GM21825 (cell line): ENCODE measurements at regions not wholly inside any gene's neighbourhood (a gene's known extent, or its start where the extent isn't known, plus 50 kb on each side); places are given as distances from the start of the nearest gene placed in this dataset.
A peak's percentile ranks its signal among the peaks of the same experiment; 100 is the strongest.
"Not testable (repeated sequence)": the region's sequence is repeated elsewhere in the genome, so short reads cannot be mapped to it uniquely, and the experiment has no call there.

Experiments
- ATAC-seq: cut with Tn5 transposase; IDR thresholded peaks from one replicate; pipeline ENCODE4 v1.9.1; 2021; ENCODE audit warnings: mild to moderate bottlenecking, moderate library complexity; ENCODE audit not compliant: unreplicated experiment

DNA sequence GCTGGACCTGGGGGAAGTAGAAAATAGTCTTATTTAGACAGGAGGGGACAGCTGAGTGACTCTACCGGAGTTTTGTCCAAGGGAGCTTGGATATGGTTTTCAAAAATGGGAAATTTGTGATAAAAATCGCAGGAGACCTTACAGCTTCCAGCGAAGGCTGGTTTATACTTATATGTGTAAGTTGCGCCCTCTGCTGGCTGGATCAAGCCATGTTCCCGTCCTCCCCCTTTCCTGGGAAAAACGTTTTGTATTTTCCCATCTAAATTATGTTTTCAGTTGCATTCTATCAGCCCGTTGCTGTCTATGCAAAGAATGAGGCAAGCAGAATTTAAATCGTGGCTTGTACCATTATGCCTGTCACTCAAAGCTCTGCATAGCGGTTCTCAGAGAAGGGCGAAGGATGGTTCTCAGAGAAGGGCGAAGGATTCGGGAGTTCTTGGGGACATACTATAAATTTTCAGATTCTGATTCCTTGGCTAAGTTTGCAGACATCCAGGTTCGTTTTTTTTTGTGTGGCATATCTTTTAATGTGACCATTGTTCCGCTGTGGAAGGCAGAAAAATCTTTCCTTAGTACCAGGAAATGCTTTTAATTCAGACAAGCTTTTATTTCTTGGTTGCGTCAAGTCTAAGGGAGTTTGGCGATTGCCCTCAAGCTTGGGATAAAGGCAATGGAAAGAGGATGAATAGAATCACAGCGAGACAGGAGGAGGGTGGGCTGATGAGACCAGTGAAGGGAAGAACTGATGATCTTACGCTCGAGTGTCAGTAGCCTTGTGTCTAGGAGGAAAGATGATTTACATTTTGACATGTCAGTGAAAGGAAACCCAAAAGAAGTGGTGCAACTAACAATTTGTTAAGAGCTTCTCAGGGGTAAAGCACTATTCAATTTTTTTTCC lies 128.5 kb upstream of the ARX start:
- ATAC-seq, result peak; percentile 50

DNA sequence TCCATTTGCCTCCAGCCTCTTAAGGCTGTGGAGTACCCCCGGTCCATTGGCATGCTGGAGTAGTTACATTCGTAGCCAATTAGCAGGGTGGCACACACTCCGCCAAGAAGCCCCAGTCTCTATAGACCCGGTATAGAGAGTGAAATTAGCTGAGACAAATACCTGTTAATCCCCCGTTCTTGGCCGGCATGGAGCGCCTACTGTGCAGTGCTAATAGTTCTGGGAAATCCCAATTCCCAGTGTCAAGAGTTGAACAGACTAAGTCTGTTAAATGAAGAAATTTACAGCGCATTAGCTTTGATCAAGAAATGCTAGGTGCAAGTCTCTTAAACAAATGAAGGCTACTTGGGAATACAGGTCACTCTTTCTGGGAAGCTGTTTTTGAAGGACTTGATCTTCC lies 127.8 kb upstream of the ARX start:
- ATAC-seq, result no peak

DNA sequence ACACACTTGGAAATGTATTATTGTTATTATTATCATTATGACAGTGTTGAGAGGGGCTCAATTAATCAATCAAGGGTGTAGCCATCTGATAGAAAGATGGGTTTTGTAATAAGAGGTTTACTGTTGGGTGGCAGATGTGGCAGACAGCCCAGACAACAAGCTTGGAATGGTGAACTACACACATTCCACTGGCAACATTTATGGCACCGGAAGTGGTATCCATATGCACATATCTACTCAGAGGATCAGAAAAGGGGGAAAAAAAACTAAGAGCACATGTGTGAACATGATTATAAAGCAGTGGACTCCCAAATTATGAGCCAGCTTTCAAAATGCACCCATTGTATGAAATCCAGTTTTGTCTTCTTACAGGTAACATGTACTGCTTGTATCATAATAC lies 125.9 kb upstream of the ARX start:
- no peak for ATAC-seq

DNA sequence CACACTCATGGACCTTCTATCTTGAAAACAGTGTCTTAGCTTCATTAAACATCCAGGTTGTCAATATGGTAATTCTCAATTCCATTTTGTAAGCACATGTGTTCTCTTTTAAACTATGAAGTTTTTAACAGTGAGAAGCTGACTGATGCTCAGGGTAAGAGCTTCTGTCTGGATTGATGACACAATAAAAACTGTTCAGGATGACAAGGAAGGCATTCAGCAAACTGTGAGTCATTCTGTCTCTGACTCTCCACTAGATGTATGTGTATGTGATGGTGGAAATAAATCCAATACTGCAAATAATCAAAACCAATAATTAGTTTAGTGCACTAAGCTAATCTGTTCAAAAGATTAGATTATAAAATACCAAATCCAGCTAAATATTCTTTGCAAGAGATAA lies 115.3 kb upstream of the ARX start:
- ATAC-seq, result no peak

DNA sequence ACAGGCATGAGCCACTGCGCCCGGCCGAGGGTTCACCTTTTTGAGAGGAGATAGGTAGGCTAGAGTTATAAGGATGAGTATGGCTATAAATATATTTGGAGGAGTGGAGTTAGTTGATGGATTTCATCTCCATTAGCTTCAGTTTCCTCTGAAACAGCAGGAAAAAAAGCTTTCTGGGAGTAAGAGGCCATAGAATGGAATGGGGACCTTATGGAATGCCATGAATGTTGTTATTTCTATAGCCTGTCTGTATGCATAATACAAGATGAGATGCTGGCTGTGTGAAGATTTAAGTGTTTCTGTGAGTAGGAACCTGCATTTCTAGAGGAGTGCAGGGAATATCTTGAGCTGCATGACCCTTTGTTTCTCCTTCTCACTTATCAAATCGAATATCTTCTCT lies 114.9 kb upstream of the ARX start:
- ATAC-seq, result no peak

DNA sequence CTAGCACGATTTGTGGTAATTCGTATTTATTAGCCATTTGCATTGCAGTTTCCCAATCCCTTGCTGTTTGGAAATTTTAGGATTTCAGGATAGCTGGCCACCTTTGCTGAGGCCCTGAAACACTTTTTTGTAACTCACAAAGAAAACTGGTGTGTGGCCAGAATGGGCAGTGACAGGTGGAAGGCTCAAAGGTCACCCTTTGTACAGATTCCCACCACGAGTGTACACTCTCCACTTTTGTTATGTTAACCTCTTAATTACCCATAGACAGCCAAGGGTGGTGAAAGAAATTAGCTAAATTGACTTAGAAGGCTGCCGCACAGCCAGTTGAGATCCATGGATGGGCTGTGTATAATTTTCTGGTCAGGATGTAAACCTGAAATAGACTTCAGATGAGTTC lies 109.7 kb upstream of the ARX start:
- no peak for ATAC-seq

DNA sequence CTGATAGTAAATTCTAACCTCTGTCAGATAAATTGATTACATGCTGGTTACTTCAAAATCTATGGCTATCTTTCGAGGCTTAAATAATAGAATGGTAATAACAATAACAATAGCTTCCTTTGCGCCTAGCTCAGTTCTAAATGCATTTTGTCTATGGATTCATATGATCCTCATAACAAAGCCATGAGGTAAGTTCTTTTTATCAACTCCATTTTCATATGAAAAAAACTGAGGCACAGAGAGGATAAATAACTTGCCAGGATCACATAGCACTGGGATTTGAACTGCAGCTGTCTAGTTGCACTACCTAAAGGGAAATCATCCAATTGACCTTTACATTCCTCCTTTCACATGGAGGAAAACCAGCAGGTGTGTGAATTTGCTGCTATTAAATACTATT lies 108.6 kb upstream of the ARX start:
- ATAC-seq, result no peak

DNA sequence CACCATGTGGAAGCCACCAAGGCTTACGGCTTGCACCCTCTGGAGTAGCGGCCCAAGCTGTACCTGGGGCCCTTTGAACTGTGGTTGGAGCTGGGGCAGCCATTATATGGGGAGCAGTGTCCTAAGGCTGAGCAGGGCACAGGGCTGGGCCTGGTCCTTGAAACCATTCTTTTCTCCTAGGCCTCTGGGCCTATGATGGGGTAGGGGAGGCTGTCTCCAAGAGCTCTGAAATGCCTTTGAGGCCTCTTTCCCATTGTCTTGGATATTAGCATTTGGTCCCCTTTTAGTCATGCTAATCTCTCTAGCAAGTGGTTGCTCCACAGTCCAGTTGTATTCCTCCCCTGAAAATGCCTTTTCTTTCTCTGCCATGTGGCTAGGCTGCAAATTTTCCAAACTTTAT lies 96.4 kb upstream of the ARX start:
- no peak for ATAC-seq

DNA sequence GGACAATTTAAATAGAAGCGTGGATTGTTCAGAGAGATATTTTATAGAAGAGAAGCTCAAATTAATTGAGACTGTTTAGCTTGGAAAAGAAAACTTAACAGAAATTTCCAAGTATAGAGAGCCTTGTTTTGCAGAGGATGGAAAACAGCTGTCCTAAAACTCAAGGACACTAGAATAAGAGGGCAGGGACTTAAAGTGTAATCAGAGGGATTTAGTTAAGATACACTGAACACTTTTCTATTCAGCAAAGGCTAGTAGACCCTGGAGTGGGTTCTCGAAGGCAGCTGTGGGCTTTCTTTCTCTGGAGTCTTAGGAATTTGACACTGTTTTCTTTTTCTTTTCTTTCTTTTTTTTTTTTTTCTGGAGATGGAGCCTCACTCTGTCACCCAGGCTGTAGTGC lies 92.7 kb upstream of the ARX start:
- ATAC-seq, result no peak

DNA sequence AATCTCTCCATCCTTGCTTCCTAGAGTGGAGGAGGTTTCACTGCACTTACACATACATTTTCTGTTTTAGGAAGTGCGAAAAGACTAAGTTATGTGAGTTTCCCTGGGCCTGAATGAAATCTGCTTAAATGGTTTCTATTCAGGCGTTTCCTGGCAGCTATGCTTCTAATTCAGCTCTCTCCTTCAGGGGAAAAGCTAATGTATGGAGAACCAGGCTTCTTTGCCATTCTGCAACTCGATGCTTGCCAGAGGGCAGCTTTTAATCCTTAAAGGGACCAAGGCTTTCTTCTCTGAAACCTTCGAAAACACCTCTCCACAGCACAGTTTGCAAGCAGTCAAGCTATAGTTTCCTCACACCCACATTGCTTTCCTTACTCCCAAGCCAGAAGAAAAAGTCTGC lies 89.5 kb upstream of the ARX start:
- ATAC-seq, result no peak

DNA sequence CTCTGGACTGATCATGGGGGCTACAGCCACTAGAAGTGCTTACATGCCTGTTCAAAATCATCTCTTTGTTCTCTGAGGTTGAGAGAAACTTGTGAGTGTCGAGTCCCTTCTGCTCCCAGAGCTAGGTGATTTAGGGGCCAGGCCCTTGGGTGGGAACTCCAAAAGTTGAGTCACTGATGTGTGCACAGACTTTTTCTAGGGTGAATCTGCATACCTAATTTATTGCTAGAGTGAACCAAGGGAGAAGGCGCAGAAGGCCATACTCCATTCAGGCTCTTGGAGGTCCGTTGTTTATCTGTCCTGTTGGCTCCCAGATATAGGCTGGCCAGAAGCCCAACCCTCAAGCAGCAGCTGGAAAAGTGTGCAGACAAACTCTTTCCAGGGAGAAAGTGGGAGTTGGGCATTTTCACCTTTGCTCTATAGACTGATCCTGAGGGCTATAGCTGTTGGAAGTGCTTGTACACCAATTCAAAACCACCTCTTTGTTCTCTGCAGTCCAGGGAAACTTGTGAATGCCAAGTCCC lies 80.8 kb upstream of the ARX start:
- no peak for ATAC-seq

DNA sequence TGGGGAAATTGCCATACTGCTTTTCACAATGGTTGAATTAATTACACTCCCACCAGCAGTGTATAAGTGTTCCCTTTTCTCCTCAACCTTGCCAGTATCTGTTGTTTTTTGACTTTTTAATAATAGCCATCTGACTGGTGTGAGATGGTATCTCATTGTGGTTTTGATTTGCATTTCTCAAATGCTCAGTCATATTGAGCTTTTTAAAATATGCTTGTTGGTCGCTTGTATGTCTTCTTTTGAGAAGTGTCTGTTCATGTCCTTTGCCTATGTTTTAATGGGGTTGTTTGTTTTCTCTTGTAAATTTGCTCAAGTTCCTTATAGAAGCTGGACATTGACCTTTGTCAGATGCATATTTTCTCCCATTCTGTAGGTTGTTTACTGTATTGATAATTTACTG lies 75.4 kb upstream of the ARX start:
- ATAC-seq, result not testable (repeated sequence)

DNA sequence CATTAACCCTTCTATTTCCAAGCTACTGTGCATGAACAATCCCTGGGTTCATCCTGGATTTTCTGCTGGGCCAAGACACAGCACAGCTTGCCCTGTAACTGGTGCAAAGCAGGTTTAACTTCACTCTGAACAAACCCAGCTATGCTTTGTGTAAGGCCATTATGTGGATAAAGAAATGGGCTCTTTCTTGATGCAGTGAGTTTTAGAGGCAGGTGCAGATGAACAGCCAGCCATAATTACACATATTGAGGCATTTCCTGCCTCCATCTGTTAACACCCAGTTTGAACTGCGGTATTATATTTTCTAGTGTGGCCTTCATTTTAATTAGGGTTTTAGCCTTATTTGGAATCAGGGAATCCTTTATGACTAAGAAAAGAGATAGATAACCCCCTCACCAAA lies 68.7 kb upstream of the ARX start:
- ATAC-seq, result no peak

DNA sequence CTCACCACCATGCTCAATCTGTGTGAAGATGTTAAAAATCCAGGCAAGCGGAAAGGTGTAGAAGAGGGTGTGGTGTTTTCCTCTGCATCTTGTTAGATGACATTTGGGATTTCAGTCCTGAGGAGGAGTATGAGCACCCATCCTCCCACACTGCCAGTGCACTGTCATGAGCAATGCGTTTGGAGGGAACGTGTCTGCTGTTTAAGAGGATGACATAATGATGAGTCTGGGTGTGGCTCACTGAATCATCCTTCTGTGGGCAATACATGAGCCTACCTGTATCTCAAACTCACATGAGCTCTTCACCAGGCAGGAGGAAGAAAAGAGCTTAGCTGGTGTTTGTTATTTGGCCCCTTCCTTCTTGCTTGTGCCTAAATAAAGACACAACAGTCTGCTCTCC lies 67.9 kb upstream of the ARX start:
- ATAC-seq, result no peak

DNA sequence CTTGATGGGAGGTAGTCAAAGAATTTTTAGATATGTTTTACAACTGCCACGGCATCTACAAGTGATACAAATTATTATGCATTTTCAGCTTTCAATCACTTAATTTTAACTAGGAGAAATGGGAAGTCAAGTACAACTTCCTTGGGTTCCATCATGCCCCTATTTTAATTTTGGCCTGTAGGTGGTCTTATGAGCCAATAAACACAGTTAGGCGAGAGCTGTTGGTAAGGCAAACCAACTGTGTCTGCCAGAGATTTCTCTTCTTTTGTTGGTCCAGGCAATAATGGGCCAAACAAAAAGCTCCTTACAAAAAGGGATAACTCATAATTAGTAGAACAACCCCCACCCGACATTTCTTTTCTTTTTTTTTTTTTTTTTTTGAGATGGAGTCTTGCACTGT lies 63.3 kb upstream of the ARX start:
- ATAC-seq, result no peak

DNA sequence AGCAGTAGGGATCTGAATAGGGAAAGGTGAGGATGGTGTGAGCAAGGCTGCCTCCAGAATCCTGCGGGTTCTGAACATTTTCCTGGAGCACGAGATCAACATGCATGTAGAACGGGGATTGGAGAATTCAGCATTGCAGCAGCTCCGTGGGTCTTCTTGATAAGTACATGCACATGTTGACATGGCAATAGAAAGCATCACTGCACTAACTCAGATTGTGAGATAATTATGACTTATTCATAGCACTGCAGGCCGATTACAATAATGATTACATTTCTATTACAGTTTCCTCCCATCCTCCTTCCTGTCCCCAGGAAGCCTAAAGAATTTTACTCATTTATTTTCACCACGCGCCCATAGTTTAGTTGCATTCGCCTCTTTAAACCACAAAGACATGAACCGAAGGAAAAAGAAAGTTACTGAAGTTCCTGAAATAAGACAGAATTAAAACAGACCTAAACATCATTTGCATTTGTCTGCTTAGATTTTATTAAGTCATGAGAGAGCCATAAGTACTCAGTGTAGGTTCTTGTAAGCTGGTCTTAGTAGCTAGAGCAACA lies 61.3 kb upstream of the ARX start:
- ATAC-seq, result no peak

DNA sequence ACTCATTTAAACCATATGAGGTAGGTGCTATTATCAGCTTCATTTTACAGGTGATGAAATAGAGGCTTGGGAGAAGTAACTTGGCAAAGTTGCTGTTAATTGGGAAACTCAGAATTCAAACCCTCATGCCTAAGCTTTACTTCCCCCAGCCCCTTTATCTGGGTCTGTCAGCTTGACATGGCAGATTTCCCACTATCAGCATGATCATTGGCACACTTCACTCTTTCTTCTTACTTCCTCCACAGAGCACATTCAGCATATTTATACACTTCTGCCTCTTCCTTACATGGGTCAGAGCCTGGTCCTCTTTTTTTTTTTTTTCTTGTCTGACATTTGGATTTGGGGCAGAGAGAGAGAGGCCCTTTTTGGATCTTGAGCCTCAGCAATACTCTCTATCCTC lies 56.5 kb upstream of the ARX start:
- no peak for ATAC-seq

DNA sequence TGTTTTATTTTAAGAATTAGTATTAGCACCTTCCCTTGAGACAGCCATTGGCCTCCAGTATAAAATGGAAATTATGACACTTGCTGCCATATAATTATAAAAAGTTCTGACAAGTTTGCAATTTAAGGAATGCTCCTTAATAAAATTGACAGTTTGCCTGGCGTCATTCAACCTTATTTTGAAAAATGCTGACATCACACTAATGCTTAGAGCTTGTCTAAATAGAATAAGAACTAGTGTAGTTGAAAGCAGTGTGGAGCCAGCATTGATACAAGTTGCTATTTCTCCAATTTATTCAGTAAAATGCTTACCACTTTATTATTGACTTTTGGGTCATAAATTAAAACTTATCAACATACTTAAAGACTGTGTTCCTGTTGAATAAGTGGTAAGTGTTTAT lies 54.3 kb upstream of the ARX start:
- no peak for ATAC-seq

DNA sequence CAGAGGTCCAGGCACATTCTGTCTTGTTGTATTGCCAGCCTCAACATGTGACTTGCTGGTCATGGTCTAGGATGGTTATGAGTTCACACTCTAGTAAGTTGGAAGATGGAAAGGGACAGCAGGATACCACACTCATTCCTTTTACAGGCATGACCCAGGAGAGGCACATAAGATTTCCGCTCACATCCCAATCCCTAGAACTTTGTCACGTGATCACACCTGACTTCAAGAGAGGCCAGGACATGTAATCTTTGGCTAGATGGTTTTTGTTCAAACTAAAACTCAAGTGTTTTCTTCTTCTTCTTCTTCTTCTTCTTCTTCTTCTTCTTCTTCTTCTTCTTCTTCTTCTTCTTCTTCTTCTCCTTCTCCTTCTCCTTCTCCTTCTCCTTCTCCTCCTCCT lies 53.4 kb upstream of the ARX start:
- ATAC-seq, result no peak

DNA sequence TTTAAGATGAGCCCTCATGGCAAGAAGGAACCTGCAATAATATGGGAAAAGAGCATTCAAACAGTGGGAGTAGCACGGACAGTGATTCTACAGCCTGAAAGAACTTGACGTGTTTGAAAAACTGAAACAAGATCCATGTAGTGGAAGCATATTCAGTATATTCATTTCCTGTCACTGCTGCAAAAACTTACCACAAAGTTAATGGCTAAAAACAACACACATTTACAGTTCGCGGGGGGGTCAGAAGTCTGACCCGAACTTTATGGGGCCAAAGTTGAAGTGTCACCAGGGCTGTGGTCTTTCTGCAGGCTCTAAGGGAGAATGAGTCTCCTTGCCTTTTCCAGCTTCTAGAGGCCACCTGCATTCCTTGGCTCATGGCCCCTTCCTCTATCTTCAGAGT lies 52.6 kb upstream of the ARX start:
- no peak for ATAC-seq

DNA sequence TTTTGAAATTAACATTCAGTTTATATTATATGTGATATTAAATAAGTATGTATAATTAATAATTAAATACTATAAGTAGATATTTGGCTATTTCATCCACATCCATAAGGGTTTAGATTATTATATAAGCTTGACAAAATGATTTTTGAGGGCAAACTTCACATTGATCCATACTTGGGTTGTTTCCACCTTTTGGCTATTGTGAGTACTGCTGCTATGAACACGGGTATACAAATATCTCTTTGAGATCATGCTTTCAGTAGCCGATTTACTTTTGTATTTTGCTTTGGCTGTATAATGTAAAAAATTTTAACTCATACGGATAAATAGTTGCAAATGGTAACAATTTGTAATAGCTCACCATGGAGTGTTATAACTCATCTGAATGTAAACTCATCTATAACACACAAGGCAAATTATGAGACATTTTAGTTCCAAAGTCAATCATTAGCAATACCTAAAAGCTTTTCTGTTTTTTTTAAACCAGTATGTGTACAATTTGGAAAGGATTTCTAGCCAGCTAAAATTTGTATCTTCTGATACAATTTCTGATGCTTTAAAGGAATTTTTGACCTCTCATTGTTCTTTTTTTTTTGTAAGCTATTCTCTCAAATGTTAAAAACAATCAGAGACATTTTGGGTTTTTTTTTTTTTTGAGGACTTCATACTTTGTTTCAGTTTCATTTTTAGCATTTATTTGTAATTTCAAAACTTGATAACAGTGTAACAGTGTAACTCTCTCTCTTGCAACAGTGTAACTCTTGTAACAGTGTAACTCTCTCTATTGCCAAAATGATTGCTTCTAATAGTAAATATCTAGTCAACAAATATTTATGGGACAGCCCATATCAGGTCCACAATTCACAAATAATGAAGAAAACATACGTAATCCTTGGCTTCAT lies 51.8 kb upstream of the ARX start:
- ATAC-seq, result no peak

DNA sequence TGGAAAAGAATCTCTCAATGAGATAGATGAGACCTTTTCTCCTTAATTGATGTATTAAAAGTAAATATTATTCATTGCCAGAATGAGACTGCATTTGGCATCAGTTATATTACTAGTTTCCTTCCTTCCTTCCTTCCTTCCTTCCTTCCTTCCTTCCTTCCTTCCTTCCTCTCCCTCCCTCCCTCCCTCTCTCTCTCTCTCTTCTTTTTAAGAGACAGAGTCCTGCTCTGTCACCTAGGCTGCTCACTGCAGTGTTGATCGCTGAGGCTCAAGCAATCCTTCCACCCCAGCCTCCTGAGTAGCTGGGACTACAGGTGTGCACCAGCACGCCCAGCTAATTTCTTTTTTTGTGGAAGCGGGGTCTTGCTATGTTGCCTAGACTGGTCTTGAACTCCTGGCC lies 50.4 kb upstream of the ARX start:
- ATAC-seq, result no peak
